ENCODE measurements at regions not wholly inside any gene's neighbourhood (a gene's known extent, or its start where the extent isn't known, plus 50 kb on each side); places are given as distances from the start of the nearest gene placed in this dataset.

DNA sequence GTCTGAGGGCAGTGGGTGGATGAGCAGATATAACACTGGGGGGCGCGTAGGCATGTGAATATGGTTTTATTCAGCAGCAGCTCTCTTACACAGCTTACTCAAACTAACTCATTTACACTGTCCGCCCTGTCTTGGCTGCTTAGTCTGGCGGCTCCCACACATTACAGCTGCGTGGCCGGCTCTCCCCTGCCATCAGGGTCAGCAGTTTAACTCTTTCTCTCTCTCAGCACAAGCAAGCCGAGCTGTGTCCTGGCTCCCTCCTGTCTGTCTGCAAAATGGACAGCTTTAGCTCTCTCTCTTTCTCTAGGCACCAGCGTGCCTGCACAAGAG, 1310.1 kb upstream of the RAG2 start:
- Mint-ChIP-seq H3K4me1 (ENCODE audit: low read depth, unreplicated experiment) (no peaks in the 10 kb centered on the region), H3K4me3 (ENCODE audit: unreplicated experiment) (no peak overlapping the region), H3K27ac (ENCODE audit: unreplicated experiment) (no peak overlapping the region), H3K27me3 (ENCODE audit: low read depth, unreplicated experiment) (no peaks in the 10 kb centered on the region), H3K9me3 (ENCODE audit: unreplicated experiment) (peaks cover 2% of the 10 kb centered on the region), H3K36me3 (ENCODE audit: low read depth, unreplicated experiment) (no peaks in the 10 kb centered on the region)
- Histone ChIP-seq H3K4me1 (ENCODE audit: insufficient read depth, low read length) (no peaks in the 10 kb centered on the region), H3K9ac (ENCODE audit: low read length) (no peak overlapping the region), H3K27ac (ENCODE audit: low read depth, low read length) (no peak overlapping the region), H3K79me2 (ENCODE audit: insufficient read depth, low read length) (no peaks in the 10 kb centered on the region), H3K27me3 (ENCODE audit: insufficient read depth, low read length) (no peaks in the 10 kb centered on the region), H2AFZ (ENCODE audit: low read depth, low read length) (no peak overlapping the region), H3K9me3 (ENCODE audit: insufficient read depth, low read depth, low read length) (peaks cover 2% of the 10 kb centered on the region), H4K20me1 (ENCODE audit: insufficient read depth, low read length) (no peaks in the 10 kb centered on the region), H3K36me3 (ENCODE audit: insufficient read depth, low read length) (no peaks in the 10 kb centered on the region), H3K4me2 (ENCODE audit: low read length) (no peak overlapping the region), H3K4me3 (ENCODE audit: insufficient read depth, low read depth, low read length) (no peak overlapping the region)
- no peak for TF ChIP-seq CTCF (IDR thresholded peaks at IDR 0.05; ENCODE audit: insufficient read depth, low read depth, low read length)
- no peak for TF ChIP-seq EZH2 (IDR thresholded peaks at IDR 0.05; ENCODE audit: insufficient read depth, low read length)
- FAIRE-seq (no peak), DNase-seq (ENCODE audit: low read depth) (no peak)

- Mint-ChIP-seq H3K4me1 (ENCODE audit: low read depth, unreplicated experiment) (no peaks in the 10 kb centered on the region), H3K27ac (ENCODE audit: unreplicated experiment) (no peak overlapping the region), H3K27me3 (ENCODE audit: low read depth, unreplicated experiment) (no peaks in the 10 kb centered on the region), H3K36me3 (ENCODE audit: low read depth, unreplicated experiment) (no peaks in the 10 kb centered on the region), H3K9me3 (ENCODE audit: unreplicated experiment) (peaks cover 2% of the 10 kb centered on the region), H3K4me3 (ENCODE audit: unreplicated experiment) (no peak overlapping the region)
- DNase-seq (ENCODE audit: low read depth) (no peak), FAIRE-seq (no peak)
- Histone ChIP-seq H3K79me2 (ENCODE audit: insufficient read depth, low read length) (no peaks in the 10 kb centered on the region), H3K9me3 (ENCODE audit: insufficient read depth, low read depth, low read length) (peaks cover 2% of the 10 kb centered on the region), H3K9ac (ENCODE audit: low read length) (no peak overlapping the region), H3K4me1 (ENCODE audit: insufficient read depth, low read length) (no peaks in the 10 kb centered on the region), H4K20me1 (ENCODE audit: insufficient read depth, low read length) (no peaks in the 10 kb centered on the region), H3K27me3 (ENCODE audit: insufficient read depth, low read length) (no peaks in the 10 kb centered on the region), H3K27ac (ENCODE audit: low read depth, low read length) (no peak overlapping the region), H3K4me2 (ENCODE audit: low read length) (no peak overlapping the region), H3K4me3 (ENCODE audit: insufficient read depth, low read depth, low read length) (no peak overlapping the region), H2AFZ (ENCODE audit: low read depth, low read length) (no peak overlapping the region), H3K36me3 (ENCODE audit: insufficient read depth, low read length) (no peaks in the 10 kb centered on the region)
- TF ChIP-seq EZH2 (IDR thresholded peaks at IDR 0.05; ENCODE audit: insufficient read depth, low read length) (no peak), CTCF (IDR thresholded peaks at IDR 0.05; ENCODE audit: insufficient read depth, low read depth, low read length) (no peak)
Observed at GRCh38 chr11:37907436-37908218, 1309.6 kb upstream of the RAG2 start.

DNA sequence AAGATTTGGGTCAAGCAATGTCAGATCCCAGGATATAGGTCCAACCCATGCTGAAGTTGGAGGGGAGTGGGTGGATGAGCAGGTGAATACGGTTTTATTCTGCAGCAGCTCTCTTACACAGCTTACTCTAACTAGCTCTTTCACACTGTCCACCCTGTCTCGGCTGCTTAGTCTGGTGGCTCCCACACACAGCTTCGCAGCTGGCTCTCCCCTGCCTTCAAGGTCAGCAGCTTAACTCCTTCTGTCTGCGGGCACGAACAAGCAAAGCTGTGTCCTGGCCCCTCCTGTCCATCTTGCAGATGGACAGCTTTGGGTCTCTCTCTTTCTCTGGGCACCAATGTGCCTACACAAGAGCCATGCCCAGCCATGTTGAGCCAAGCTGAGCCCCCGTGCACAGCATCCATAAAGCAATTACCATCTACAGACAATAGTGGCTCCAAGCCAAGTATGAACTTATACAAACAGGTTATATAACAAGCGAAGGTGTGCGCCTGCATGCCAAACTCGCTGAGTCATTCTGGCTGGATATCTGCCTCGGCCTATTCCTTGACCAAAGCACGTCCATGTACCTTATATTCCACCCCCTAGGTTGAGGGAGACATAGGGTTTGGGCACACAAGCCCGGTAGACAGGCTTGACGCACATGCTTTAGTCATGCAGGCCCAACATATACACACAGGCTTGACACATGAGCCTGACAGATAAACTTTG, 1307.8 kb upstream of the RAG2 start:
- Mint-ChIP-seq H3K27me3 (ENCODE audit: low read depth, unreplicated experiment) (no peaks in the 10 kb centered on the region), H3K4me3 (ENCODE audit: unreplicated experiment) (no peak overlapping the region), H3K9me3 (ENCODE audit: unreplicated experiment) (peaks cover 5% of the 10 kb centered on the region), H3K36me3 (ENCODE audit: low read depth, unreplicated experiment) (no peaks in the 10 kb centered on the region), H3K27ac (ENCODE audit: unreplicated experiment) (no peak overlapping the region), H3K4me1 (ENCODE audit: low read depth, unreplicated experiment) (no peaks in the 10 kb centered on the region)
- Histone ChIP-seq H3K36me3 (ENCODE audit: insufficient read depth, low read length) (no peaks in the 10 kb centered on the region), H3K4me2 (ENCODE audit: low read length) (no peak overlapping the region), H3K4me1 (ENCODE audit: insufficient read depth, low read length) (no peaks in the 10 kb centered on the region), H3K9me3 (ENCODE audit: insufficient read depth, low read depth, low read length) (peaks cover 2% of the 10 kb centered on the region), H2AFZ (ENCODE audit: low read depth, low read length) (no peak overlapping the region), H3K4me3 (ENCODE audit: insufficient read depth, low read depth, low read length) (no peak overlapping the region), H4K20me1 (ENCODE audit: insufficient read depth, low read length) (no peaks in the 10 kb centered on the region), H3K9ac (ENCODE audit: low read length) (no peak overlapping the region), H3K79me2 (ENCODE audit: insufficient read depth, low read length) (no peaks in the 10 kb centered on the region), H3K27me3 (ENCODE audit: insufficient read depth, low read length) (no peaks in the 10 kb centered on the region), H3K27ac (ENCODE audit: low read depth, low read length) (no peak overlapping the region)
- no peak for FAIRE-seq
- DNase-seq (ENCODE audit: low read depth), result no peak
- no peak for TF ChIP-seq EZH2 (IDR thresholded peaks at IDR 0.05; ENCODE audit: insufficient read depth, low read length)
- no peak for TF ChIP-seq CTCF (IDR thresholded peaks at IDR 0.05; ENCODE audit: insufficient read depth, low read depth, low read length)
